CD4-positive, alpha-beta T cell treated with Interleukin-2 at 100 ng/mL for 4 hours (primary cell): ENCODE measurements at regions not wholly inside any gene's neighbourhood (a gene's known extent, or its start where the extent isn't known, plus 50 kb on each side); places are given as distances from the start of the nearest gene placed in this dataset.

Experiments
- DNase-seq: peaks from one replicate; pipeline ENCODE4 v3.0.0-alpha.2; 2020; ENCODE audit warnings: low spot score

- no peak for DNase-seq
Observed at GRCh38 chr1:184219414-184219813, 167.4 kb upstream of the C1orf21 start.

- no peak for DNase-seq
Observed at GRCh38 chr1:184219883-184220282, 166.9 kb upstream of the C1orf21 start.

- DNase-seq: no peak
Observed at GRCh38 chr1:184221087-184221486, 165.7 kb upstream of the C1orf21 start.

- peak; percentile 52 for DNase-seq
Observed at GRCh38 chr1:184222652-184223052, 164.2 kb upstream of the C1orf21 start.

GRCh38 chr1:184223216-184223615, 163.6 kb upstream of the C1orf21 start:
- no peak for DNase-seq

- DNase-seq: no peak
Observed at GRCh38 chr1:184225283-184226099, 161.3 kb upstream of the C1orf21 start.

- DNase-seq: no peak
Observed at GRCh38 chr1:184226100-184226487, 160.7 kb upstream of the C1orf21 start.

GRCh38 chr1:184228558-184228957, 158.3 kb upstream of the C1orf21 start:
- no peak for DNase-seq

- DNase-seq: no peak
Observed at GRCh38 chr1:184237588-184237987, 149.2 kb upstream of the C1orf21 start.

- DNase-seq: no peak
Observed at GRCh38 chr1:184241446-184241845, 145.4 kb upstream of the C1orf21 start.

- no peak for DNase-seq
Observed at GRCh38 chr1:184242507-184242943, 144.3 kb upstream of the C1orf21 start.

GRCh38 chr1:184244962-184245361, 141.9 kb upstream of the C1orf21 start:
- DNase-seq: no peak

- DNase-seq: no peak
Observed at GRCh38 chr1:184247671-184248070, 139.2 kb upstream of the C1orf21 start.

- no peak for DNase-seq
Observed at GRCh38 chr1:184253921-184254320, 132.9 kb upstream of the C1orf21 start.

- DNase-seq: no peak
Observed at GRCh38 chr1:184254849-184255248, 132.0 kb upstream of the C1orf21 start.

- no peak for DNase-seq
Observed at GRCh38 chr1:184255560-184255959, 131.3 kb upstream of the C1orf21 start.

GRCh38 chr1:184257873-184258272, 129.0 kb upstream of the C1orf21 start:
- no peak for DNase-seq

GRCh38 chr1:184258525-184258924, 128.3 kb upstream of the C1orf21 start:
- no peak for DNase-seq

- no peak for DNase-seq
Observed at GRCh38 chr1:184260382-184260781, 126.4 kb upstream of the C1orf21 start.

GRCh38 chr1:184262109-184262508, 124.7 kb upstream of the C1orf21 start:
- DNase-seq: no peak

GRCh38 chr1:184267747-184268146, 119.1 kb upstream of the C1orf21 start:
- no peak for DNase-seq

- DNase-seq: no peak
Observed at GRCh38 chr1:184270556-184270955, 116.3 kb upstream of the C1orf21 start.

- no peak for DNase-seq
Observed at GRCh38 chr1:184272175-184272866, 114.5 kb upstream of the C1orf21 start.

- DNase-seq: no peak
Observed at GRCh38 chr1:184276416-184276815, 110.4 kb upstream of the C1orf21 start.
